ENCODE measurements at regions not wholly inside any gene's neighbourhood (a gene's known extent, or its start where the extent isn't known, plus 50 kb on each side); places are given as distances from the start of the nearest gene placed in this dataset.

DNA sequence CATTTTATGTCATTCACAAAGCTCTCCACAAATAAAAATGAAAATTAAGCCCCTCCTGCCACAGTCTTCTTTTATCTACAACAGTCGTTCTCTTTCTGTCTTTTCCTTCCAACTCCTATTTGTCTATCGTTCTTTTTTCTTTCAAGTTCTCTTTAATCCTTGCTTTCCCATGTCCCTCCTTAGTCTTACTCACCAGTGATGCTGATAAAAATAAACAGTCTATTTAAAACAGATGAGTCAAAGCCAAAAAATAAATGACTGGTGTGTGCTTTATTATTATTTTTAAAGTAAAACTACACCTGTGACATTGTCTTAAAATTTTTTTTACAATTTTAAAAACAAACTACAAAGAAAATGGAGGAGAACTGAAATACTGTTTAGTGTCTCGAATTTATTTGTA, 137.1 kb upstream of the TMEM161B start:
- ChIA-PET CTCF (no interaction called here), POLR2A (no interaction called here)
- Mint-ChIP-seq H3K27ac (no peak overlapping the region), H3K4me3 (no peak overlapping the region), H3K9me3 (no peaks in the 10 kb centered on the region), H3K4me1 (no peaks in the 10 kb centered on the region), H3K27me3 (peaks cover 3 to 12% of the 10 kb centered on the region in 2 donors), H3K36me3 (no peaks in the 10 kb centered on the region)
- no peaks in the 10 kb centered on the region for H3K36me3 ChIP-seq (ENCODE audit: control insufficient read depth in 2 of 2, extremely low read depth in 1 of 2, insufficient read depth in 1 of 2, low read length in 1 of 2)
- no peaks in the 10 kb centered on the region for H3K9me3 ChIP-seq
- no peak overlapping the region for H3K4me3 ChIP-seq (ENCODE audit: control insufficient read depth in 1 of 2, extremely low read depth in 1 of 2, low read length in 1 of 2)
- ATAC-seq (replicated peaks in 1 of 4) (no peak), DNase-seq (no peak)
- WGBS (ENCODE audit: insufficient coverage): 70% methylated on average over 1 of the region's 3 CpGs
- H3K27me3 ChIP-seq (replicated peaks in 1 of 2; ENCODE audit: control insufficient read depth in 2 of 2, extremely low read depth in 1 of 2, insufficient read depth in 2 of 2, low read length in 1 of 2): peaks cover 0 to 2% of the 10 kb centered on the region in 2 experiments
- H3K27ac ChIP-seq (ENCODE audit: low read length): no peak overlapping the region
- no peaks in the 10 kb centered on the region for H3K4me1 ChIP-seq (ENCODE audit: control insufficient read depth in 1 of 2, extremely low read depth in 1 of 2, insufficient read depth in 2 of 2, low read length in 2 of 2)

DNA sequence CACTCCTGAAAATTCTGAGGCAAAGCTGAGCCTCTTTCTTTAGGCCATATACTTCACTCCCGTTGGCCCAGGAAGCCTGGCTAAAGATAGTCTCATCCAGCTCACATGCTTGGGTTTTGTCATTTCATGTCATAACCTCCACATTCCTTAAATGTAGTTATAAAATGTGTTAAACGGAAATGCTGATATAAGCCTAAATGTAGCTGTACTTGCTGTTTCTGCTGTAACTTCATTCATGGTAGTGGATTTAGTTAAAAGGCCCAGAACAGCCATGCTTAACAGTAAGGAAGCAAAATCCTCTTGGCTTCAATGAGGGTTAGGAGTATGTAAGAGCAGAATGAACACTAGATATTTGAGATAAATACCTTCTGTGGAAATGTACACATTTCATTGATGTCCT, 135.8 kb upstream of the TMEM161B start:
- Histone ChIP-seq H3K27ac (ENCODE audit: low read length) (no peak overlapping the region), H3K9me3 (no peaks in the 10 kb centered on the region), H3K36me3 (ENCODE audit: control insufficient read depth in 2 of 2, extremely low read depth in 1 of 2, insufficient read depth in 1 of 2, low read length in 1 of 2) (no peaks in the 10 kb centered on the region), H3K4me1 (ENCODE audit: control insufficient read depth in 1 of 2, extremely low read depth in 1 of 2, insufficient read depth in 2 of 2, low read length in 2 of 2) (no peaks in the 10 kb centered on the region), H3K4me3 (ENCODE audit: control insufficient read depth in 1 of 2, extremely low read depth in 1 of 2, low read length in 1 of 2) (no peak overlapping the region), H3K27me3 (replicated peaks in 1 of 2; ENCODE audit: control insufficient read depth in 2 of 2, extremely low read depth in 1 of 2, insufficient read depth in 2 of 2, low read length in 1 of 2) (peaks cover 0 to 2% of the 10 kb centered on the region in 2 experiments)
- no peak overlapping the region for H3K27ac Mint-ChIP-seq
- H3K36me3 Mint-ChIP-seq: no peaks in the 10 kb centered on the region
- ChIA-PET CTCF (no interaction called here), POLR2A (no interaction called here)
- ATAC-seq (replicated peaks in 1 of 4) (no peak), DNase-seq (no peak)
- H3K9me3 Mint-ChIP-seq: no peaks in the 10 kb centered on the region
- WGBS (ENCODE audit: insufficient coverage): 83% methylated on average over 1 of the region's 2 CpGs
- no peak overlapping the region for H3K4me3 Mint-ChIP-seq
- H3K4me1 Mint-ChIP-seq: no peaks in the 10 kb centered on the region
- H3K27me3 Mint-ChIP-seq: peaks cover 3 to 12% of the 10 kb centered on the region in 2 donors

DNA sequence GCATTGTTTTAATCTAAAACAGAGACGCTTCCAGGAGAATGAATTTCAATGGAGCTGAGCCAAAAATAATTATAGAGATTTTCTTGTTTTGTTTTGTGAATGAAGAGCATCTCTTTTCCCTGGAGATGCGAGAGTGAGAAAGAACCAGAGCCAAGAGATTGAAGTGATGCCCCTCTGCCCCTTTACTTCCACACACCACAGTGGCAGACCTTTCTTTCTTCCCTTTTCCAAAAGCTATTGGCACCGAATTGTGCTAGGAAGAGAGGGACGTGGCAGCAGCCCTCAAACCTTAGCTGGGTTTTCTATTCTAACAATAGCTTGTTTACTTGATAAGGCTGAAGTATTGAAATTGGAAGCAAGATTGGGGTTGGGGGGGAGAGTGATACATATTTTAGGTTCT, 133.0 kb upstream of the TMEM161B start:
- H3K36me3 ChIP-seq (ENCODE audit: control insufficient read depth in 2 of 2, extremely low read depth in 1 of 2, insufficient read depth in 1 of 2, low read length in 1 of 2): no peaks in the 10 kb centered on the region
- no peak overlapping the region for H3K4me3 Mint-ChIP-seq
- peaks cover 2 to 7% of the 10 kb centered on the region in 2 experiments for H3K27me3 ChIP-seq (replicated peaks in 1 of 2; ENCODE audit: control insufficient read depth in 2 of 2, extremely low read depth in 1 of 2, insufficient read depth in 2 of 2, low read length in 1 of 2)
- H3K27ac Mint-ChIP-seq: no peak overlapping the region
- no peaks in the 10 kb centered on the region for H3K4me1 ChIP-seq (ENCODE audit: control insufficient read depth in 1 of 2, extremely low read depth in 1 of 2, insufficient read depth in 2 of 2, low read length in 2 of 2)
- H3K27ac ChIP-seq (ENCODE audit: low read length): no peak overlapping the region
- H3K36me3 Mint-ChIP-seq: no peaks in the 10 kb centered on the region
- no CpG with 5 or more reads among the region's 4 CpGs for WGBS (ENCODE audit: insufficient coverage)
- DNase-seq (no peak), ATAC-seq (replicated peaks in 1 of 4) (no peak)
- no peaks in the 10 kb centered on the region for H3K9me3 ChIP-seq
- no peaks in the 10 kb centered on the region for H3K9me3 Mint-ChIP-seq
- H3K27me3 Mint-ChIP-seq: peaks cover 12 to 22% of the 10 kb centered on the region in 2 donors
- no peak overlapping the region for H3K4me3 ChIP-seq (ENCODE audit: control insufficient read depth in 1 of 2, extremely low read depth in 1 of 2, low read length in 1 of 2)
- ChIA-PET CTCF (interaction anchor here in 1 of 2 donors (0.6 kb wide), 1 partner anchor 101 kb away, joined by 3 read pairs; no protein-coding TSS in a partner anchor), POLR2A (interaction anchor here in 1 of 2 donors (1.1 kb wide), 1 partner anchor 16 kb away, joined by 3 read pairs; no protein-coding TSS in a partner anchor)
- H3K4me1 Mint-ChIP-seq: no peaks in the 10 kb centered on the region

DNA sequence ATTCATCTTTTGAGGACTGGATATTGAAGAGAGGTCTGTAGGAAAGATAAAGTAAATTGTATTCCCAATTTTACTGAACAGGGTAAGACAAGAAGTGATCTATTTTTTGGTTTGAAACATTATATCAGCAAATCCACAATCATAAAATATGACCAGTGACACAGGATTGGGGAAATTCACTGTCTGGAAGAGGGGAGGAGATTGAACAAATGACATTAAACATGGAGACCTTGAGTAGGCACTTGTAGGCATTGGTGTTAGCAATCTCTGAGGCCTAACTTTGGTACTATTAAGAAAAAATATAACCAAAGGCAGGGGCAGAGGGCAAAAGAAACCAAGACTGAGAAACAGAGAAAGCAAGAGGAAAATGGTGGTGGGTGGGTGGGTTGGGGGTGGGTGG, 132.6 kb upstream of the TMEM161B start:
- no peak overlapping the region for H3K4me3 Mint-ChIP-seq
- H3K27me3 Mint-ChIP-seq: peaks cover 12 to 26% of the 10 kb centered on the region in 2 donors
- no peaks in the 10 kb centered on the region for H3K4me1 Mint-ChIP-seq
- peaks cover 2 to 11% of the 10 kb centered on the region in 2 experiments for H3K27me3 ChIP-seq (replicated peaks in 1 of 2; ENCODE audit: control insufficient read depth in 2 of 2, extremely low read depth in 1 of 2, insufficient read depth in 2 of 2, low read length in 1 of 2)
- ChIA-PET POLR2A (interaction anchor here in 1 of 2 donors (1.1 kb wide), 1 partner anchor 15 kb away, joined by 3 read pairs; no protein-coding TSS in a partner anchor), CTCF (no interaction called here)
- no peak overlapping the region for H3K27ac Mint-ChIP-seq
- DNase-seq: no peak
- H3K9me3 ChIP-seq: no peaks in the 10 kb centered on the region
- no peaks in the 10 kb centered on the region for H3K36me3 Mint-ChIP-seq
- no peak overlapping the region for H3K27ac ChIP-seq (ENCODE audit: low read length)
- H3K36me3 ChIP-seq (ENCODE audit: control insufficient read depth in 2 of 2, extremely low read depth in 1 of 2, insufficient read depth in 1 of 2, low read length in 1 of 2): no peaks in the 10 kb centered on the region
- H3K9me3 Mint-ChIP-seq: no peaks in the 10 kb centered on the region
- no peaks in the 10 kb centered on the region for H3K4me1 ChIP-seq (ENCODE audit: control insufficient read depth in 1 of 2, extremely low read depth in 1 of 2, insufficient read depth in 2 of 2, low read length in 2 of 2)
- no peak for ATAC-seq (replicated peaks in 1 of 4)
- no peak overlapping the region for H3K4me3 ChIP-seq (ENCODE audit: control insufficient read depth in 1 of 2, extremely low read depth in 1 of 2, low read length in 1 of 2)

DNA sequence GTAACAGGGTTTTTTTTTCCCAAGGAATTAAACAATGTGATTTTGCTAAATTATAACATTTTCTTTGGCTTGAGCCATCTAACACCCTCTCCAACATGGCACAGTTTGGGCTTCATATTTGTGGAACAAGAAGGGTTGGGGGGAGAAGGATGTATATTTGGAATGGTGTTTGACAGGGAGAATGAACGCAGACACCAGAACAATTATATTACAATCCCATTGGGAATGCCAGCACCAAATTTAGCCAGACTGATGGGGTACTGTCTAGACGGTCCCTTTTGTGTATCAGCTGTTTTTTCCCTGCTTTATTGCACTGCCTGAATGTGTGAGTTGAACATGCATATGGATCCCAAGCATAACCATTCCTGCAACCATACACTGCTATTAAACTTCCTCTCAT, 130.9 kb upstream of the TMEM161B start:
- no peaks in the 10 kb centered on the region for H3K9me3 ChIP-seq
- H3K27me3 ChIP-seq (replicated peaks in 1 of 2; ENCODE audit: control insufficient read depth in 2 of 2, extremely low read depth in 1 of 2, insufficient read depth in 2 of 2, low read length in 1 of 2): peaks cover 2 to 11% of the 10 kb centered on the region in 2 experiments
- no peak for ATAC-seq (replicated peaks in 1 of 4)
- POLR2A ChIA-PET: no interaction called here
- Mint-ChIP-seq H3K4me3 (no peak overlapping the region), H3K4me1 (no peaks in the 10 kb centered on the region), H3K27ac (no peak overlapping the region), H3K9me3 (no peaks in the 10 kb centered on the region), H3K36me3 (no peaks in the 10 kb centered on the region), H3K27me3 (peaks cover 16 to 31% of the 10 kb centered on the region in 2 donors)
- CTCF ChIA-PET: no interaction called here
- no peak overlapping the region for H3K27ac ChIP-seq (ENCODE audit: low read length)
- DNase-seq: no peak
- no CpG with 5 or more reads among the region's 2 CpGs for WGBS (ENCODE audit: insufficient coverage)
- no peaks in the 10 kb centered on the region for H3K4me1 ChIP-seq (ENCODE audit: control insufficient read depth in 1 of 2, extremely low read depth in 1 of 2, insufficient read depth in 2 of 2, low read length in 2 of 2)
- no peaks in the 10 kb centered on the region for H3K36me3 ChIP-seq (ENCODE audit: control insufficient read depth in 2 of 2, extremely low read depth in 1 of 2, insufficient read depth in 1 of 2, low read length in 1 of 2)
- no peak overlapping the region for H3K4me3 ChIP-seq (ENCODE audit: control insufficient read depth in 1 of 2, extremely low read depth in 1 of 2, low read length in 1 of 2)

DNA sequence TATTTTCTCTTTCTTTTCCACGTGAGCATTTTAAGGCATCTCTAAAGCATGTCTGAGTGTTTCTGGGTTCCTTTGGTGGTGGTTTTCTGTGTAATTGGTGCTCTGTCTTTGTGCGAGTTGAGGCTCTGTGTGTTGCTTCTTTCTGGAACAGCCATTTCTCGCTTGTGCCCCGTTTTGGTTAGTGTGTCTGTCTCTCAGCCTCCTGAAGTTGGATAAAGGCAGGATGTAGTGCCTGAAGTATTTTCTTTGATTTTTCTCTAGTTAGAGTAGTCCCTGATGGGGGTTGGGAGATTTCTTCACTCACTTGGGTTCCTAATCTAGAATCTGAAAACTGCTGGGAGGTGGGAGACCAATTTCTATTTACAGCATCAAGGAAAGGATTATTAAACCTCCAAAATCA, 129.7 kb upstream of the TMEM161B start:
- ChIA-PET CTCF (interaction anchor here in 1 of 2 donors (0.7 kb wide), 1 partner anchor 278 kb away, joined by 3 read pairs; no protein-coding TSS in a partner anchor), POLR2A (no interaction called here)
- Histone ChIP-seq H3K36me3 (ENCODE audit: control insufficient read depth in 2 of 2, extremely low read depth in 1 of 2, insufficient read depth in 1 of 2, low read length in 1 of 2) (no peaks in the 10 kb centered on the region), H3K4me3 (ENCODE audit: control insufficient read depth in 1 of 2, extremely low read depth in 1 of 2, low read length in 1 of 2) (no peak overlapping the region), H3K4me1 (ENCODE audit: control insufficient read depth in 1 of 2, extremely low read depth in 1 of 2, insufficient read depth in 2 of 2, low read length in 2 of 2) (no peaks in the 10 kb centered on the region), H3K27ac (ENCODE audit: low read length) (no peak overlapping the region), H3K27me3 (replicated peaks in 1 of 2; ENCODE audit: control insufficient read depth in 2 of 2, extremely low read depth in 1 of 2, insufficient read depth in 2 of 2, low read length in 1 of 2) (peaks cover 2 to 11% of the 10 kb centered on the region in 2 experiments), H3K9me3 (no peaks in the 10 kb centered on the region)
- Mint-ChIP-seq H3K36me3 (no peaks in the 10 kb centered on the region), H3K4me1 (no peaks in the 10 kb centered on the region), H3K27me3 (peaks cover 18 to 34% of the 10 kb centered on the region in 2 donors), H3K9me3 (no peaks in the 10 kb centered on the region), H3K27ac (no peak overlapping the region), H3K4me3 (no peak overlapping the region)
- ATAC-seq (replicated peaks in 1 of 4): no peak
- 86% methylated on average over 1 of the region's 4 CpGs for WGBS (ENCODE audit: insufficient coverage)
- DNase-seq: no peak

DNA sequence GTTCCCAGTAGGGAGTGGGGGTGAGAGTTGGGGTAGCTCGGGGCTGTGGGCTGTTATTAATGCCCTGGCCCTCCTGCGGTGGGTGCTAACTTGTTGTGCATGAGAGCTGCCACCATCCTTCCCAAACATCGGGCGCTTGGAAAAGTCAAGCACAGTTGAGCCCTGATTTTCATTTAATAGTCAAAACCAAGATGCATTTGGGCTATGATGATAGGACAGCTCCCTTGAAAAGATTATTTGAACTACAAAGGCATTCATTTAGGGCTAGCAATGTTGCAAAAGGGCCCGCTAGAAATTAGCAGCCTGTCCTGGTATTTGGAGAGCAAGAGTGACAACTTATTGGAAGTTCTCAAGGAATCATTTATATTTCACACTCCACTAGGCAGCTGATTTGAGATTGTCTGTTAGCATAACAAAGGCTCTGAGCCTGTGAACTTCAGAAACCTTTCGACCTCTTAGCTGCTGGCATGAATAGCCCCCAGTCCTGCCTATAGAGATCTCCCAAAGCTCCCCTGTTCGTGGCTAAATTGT, 128.2 kb upstream of the TMEM161B start:
- Mint-ChIP-seq H3K27me3 (peaks cover 17 to 34% of the 10 kb centered on the region in 2 donors), H3K27ac (no peak overlapping the region), H3K4me3 (no peak overlapping the region), H3K4me1 (no peaks in the 10 kb centered on the region), H3K36me3 (no peaks in the 10 kb centered on the region), H3K9me3 (no peaks in the 10 kb centered on the region)
- no peaks in the 10 kb centered on the region for H3K4me1 ChIP-seq (ENCODE audit: control insufficient read depth in 1 of 2, extremely low read depth in 1 of 2, insufficient read depth in 2 of 2, low read length in 2 of 2)
- H3K36me3 ChIP-seq (ENCODE audit: control insufficient read depth in 2 of 2, extremely low read depth in 1 of 2, insufficient read depth in 1 of 2, low read length in 1 of 2): no peaks in the 10 kb centered on the region
- WGBS (ENCODE audit: insufficient coverage): no CpG with 5 or more reads among the region's 7 CpGs
- no peak overlapping the region for H3K4me3 ChIP-seq (ENCODE audit: control insufficient read depth in 1 of 2, extremely low read depth in 1 of 2, low read length in 1 of 2)
- ChIA-PET POLR2A (no interaction called here), CTCF (no interaction called here)
- DNase-seq: no peak
- no peaks in the 10 kb centered on the region for H3K9me3 ChIP-seq
- no peak overlapping the region for H3K27ac ChIP-seq (ENCODE audit: low read length)
- H3K27me3 ChIP-seq (replicated peaks in 1 of 2; ENCODE audit: control insufficient read depth in 2 of 2, extremely low read depth in 1 of 2, insufficient read depth in 2 of 2, low read length in 1 of 2): peaks cover under 1 to 11% of the 10 kb centered on the region in 2 experiments
- no peak for ATAC-seq (replicated peaks in 1 of 4)

Measured in T-cell (primary cell).